ENCODE measurements at regions not wholly inside any gene's neighbourhood (a gene's known extent, or its start where the extent isn't known, plus 50 kb on each side); places are given as distances from the start of the nearest gene placed in this dataset.

DNA sequence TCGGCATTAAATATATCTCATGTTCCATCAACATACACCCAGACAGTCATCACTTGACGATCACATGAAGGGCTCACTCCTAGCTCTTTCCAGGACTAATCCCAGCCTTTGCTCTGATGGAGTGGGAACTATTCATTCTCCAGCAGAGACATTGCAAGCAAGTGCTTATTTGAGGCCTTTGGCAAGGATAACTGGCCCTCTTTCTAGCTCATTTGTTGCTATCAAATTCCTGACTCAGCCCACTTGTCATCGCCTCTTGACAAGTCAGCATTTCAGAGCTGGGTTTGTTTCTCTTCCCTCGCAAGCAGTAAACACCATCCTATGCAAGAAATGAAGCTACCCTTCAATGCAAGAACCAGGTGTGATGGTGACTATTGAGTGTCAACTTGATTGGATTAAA, 1165.7 kb upstream of the AUTS2 start:
- no peak for FAIRE-seq
- no peak for DNase-seq
- intact Hi-C loops (cut with DNase I), result no loop called here
- H3K27me3 ChIP-seq (ENCODE audit: control insufficient read depth, insufficient read depth, low read length), result no peaks in the 10 kb centered on the region
- no peak overlapping the region for H3K9ac ChIP-seq (ENCODE audit: low read length in 3 of 3)
- H3K4me3 ChIP-seq (ENCODE audit: low read length in 3 of 3), result no peak overlapping the region
- TF ChIP-seq, protein P1, sequence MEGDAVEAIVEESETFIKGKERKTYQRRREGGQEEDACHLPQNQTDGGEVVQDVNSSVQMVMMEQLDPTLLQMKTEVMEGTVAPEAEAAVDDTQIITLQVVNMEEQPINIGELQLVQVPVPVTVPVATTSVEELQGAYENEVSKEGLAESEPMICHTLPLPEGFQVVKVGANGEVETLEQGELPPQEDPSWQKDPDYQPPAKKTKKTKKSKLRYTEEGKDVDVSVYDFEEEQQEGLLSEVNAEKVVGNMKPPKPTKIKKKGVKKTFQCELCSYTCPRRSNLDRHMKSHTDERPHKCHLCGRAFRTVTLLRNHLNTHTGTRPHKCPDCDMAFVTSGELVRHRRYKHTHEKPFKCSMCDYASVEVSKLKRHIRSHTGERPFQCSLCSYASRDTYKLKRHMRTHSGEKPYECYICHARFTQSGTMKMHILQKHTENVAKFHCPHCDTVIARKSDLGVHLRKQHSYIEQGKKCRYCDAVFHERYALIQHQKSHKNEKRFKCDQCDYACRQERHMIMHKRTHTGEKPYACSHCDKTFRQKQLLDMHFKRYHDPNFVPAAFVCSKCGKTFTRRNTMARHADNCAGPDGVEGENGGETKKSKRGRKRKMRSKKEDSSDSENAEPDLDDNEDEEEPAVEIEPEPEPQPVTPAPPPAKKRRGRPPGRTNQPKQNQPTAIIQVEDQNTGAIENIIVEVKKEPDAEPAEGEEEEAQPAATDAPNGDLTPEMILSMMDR (IDR thresholded peaks at IDR 0.05; ENCODE audit: borderline replicate concordance, extremely low read depth, insufficient read depth), result no peak
- no peaks in the 10 kb centered on the region for H3K4me1 ChIP-seq (ENCODE audit: control insufficient read depth in 2 of 3, insufficient read depth in 2 of 3, low read depth in 1 of 3, low read length in 3 of 3)
- no peaks in the 10 kb centered on the region for H3K36me3 ChIP-seq (ENCODE audit: control insufficient read depth in 2 of 3, insufficient read depth in 3 of 3, low read length in 3 of 3)
- no peaks in the 10 kb centered on the region for H3K9me3 ChIP-seq (ENCODE audit: control insufficient read depth in 2 of 3, insufficient read depth in 1 of 3, low read length in 3 of 3)
- H3K27ac ChIP-seq (ENCODE audit: low read depth in 2 of 2, low read length in 2 of 2), result no peak overlapping the region

DNA sequence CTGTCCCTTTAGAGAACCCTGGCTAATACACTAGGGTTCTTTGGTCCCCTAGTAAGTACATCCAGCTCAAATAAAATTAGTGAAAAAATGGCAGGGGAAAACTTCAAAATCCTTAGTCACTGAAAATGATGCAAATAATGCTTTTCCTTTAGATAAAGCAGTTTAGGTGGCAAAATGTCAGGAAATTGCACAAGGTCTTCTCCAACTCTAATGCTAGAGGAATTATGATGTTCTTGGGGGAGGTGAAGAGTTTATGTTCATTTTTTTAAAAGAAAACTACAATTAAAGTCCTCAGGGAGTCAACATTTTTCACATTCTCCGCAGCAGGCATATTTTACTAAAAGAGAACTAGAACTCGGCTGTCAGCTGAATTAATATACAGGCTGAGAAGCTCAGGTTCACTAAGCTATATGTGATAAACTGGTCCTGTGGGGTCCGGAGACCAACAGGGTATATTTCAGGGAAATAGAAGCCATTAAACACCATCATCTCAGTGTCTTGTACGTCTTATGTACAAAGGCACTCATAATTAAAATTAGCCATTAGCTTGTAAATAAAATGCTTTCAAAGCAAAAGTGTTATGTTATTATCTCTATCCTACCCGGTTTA, 1164.7 kb upstream of the AUTS2 start:
- no peaks in the 10 kb centered on the region for H3K4me1 ChIP-seq (ENCODE audit: control insufficient read depth in 2 of 3, insufficient read depth in 2 of 3, low read depth in 1 of 3, low read length in 3 of 3)
- H3K27ac ChIP-seq (ENCODE audit: low read depth in 2 of 2, low read length in 2 of 2), result no peak overlapping the region
- no peak overlapping the region for H3K9ac ChIP-seq (ENCODE audit: low read length in 3 of 3)
- H3K9me3 ChIP-seq (ENCODE audit: control insufficient read depth in 2 of 3, insufficient read depth in 1 of 3, low read length in 3 of 3), result no peaks in the 10 kb centered on the region
- intact Hi-C loops (cut with DNase I), result no loop called here
- FAIRE-seq (no peak), DNase-seq (no peak)
- no peaks in the 10 kb centered on the region for H3K27me3 ChIP-seq (ENCODE audit: control insufficient read depth, insufficient read depth, low read length)
- TF ChIP-seq, protein P1 (IDR thresholded peaks at IDR 0.05; ENCODE audit: borderline replicate concordance, extremely low read depth, insufficient read depth), result no peak
- H3K4me3 ChIP-seq (ENCODE audit: low read length in 3 of 3), result no peak overlapping the region
- no peaks in the 10 kb centered on the region for H3K36me3 ChIP-seq (ENCODE audit: control insufficient read depth in 2 of 3, insufficient read depth in 3 of 3, low read length in 3 of 3)

DNA sequence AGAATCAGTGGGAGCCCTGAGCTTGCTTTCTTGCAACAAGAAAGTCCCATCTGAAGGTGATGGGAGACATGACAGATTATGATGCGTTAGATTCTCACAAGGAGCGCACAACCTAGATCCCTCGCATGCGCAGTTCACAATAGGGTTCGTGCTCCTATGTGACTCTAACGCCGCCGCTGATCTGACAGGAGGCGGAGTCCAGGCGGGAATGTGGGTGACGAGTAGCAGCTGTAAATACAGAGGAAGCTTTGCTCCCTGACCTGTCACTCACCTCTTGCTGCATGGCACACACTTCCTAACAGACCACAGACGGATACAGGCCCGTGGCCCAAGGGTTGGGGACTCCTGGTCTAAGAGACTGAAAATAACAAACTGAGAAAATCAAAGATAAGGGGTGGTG, 1163.4 kb upstream of the AUTS2 start:
- Histone ChIP-seq H3K27ac (ENCODE audit: low read depth in 2 of 2, low read length in 2 of 2) (no peak overlapping the region), H3K9ac (ENCODE audit: low read length in 3 of 3) (no peak overlapping the region), H3K36me3 (ENCODE audit: control insufficient read depth in 2 of 3, insufficient read depth in 3 of 3, low read length in 3 of 3) (no peaks in the 10 kb centered on the region), H3K9me3 (ENCODE audit: control insufficient read depth in 2 of 3, insufficient read depth in 1 of 3, low read length in 3 of 3) (no peaks in the 10 kb centered on the region), H3K4me3 (ENCODE audit: low read length in 3 of 3) (no peak overlapping the region), H3K4me1 (ENCODE audit: control insufficient read depth in 2 of 3, insufficient read depth in 2 of 3, low read depth in 1 of 3, low read length in 3 of 3) (no peaks in the 10 kb centered on the region), H3K27me3 (ENCODE audit: control insufficient read depth, insufficient read depth, low read length) (no peaks in the 10 kb centered on the region)
- intact Hi-C loops (cut with DNase I), result no loop called here
- FAIRE-seq, result no peak
- TF ChIP-seq, protein P1 (IDR thresholded peaks at IDR 0.05; ENCODE audit: borderline replicate concordance, extremely low read depth, insufficient read depth), result no peak
- peak in 1 of 5 donors; percentile 66 for DNase-seq

DNA sequence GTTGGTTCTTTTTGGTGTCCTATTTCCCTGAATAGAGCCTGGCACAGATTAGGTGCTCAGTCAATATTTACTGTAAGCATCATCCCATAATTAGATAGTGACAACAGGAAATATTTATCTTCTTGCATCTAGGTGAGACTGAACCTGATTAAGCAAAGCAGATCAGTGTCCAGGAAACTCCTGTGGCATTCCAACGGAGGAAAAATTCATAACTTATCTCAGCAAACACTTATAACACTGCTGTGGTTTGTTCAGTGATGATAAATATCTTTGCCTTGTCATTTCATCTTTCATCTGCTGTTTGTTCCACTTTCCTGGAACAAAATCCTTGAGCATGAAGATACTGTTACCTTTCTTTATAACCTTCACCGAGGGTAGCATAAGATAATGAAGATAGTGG, 1160.3 kb upstream of the AUTS2 start:
- TF ChIP-seq, protein P1 (IDR thresholded peaks at IDR 0.05; ENCODE audit: borderline replicate concordance, extremely low read depth, insufficient read depth), result no peak
- Histone ChIP-seq H3K4me3 (ENCODE audit: low read length in 3 of 3) (no peak overlapping the region), H3K36me3 (ENCODE audit: control insufficient read depth in 2 of 3, insufficient read depth in 3 of 3, low read length in 3 of 3) (no peaks in the 10 kb centered on the region), H3K4me1 (ENCODE audit: control insufficient read depth in 2 of 3, insufficient read depth in 2 of 3, low read depth in 1 of 3, low read length in 3 of 3) (no peaks in the 10 kb centered on the region), H3K9me3 (ENCODE audit: control insufficient read depth in 2 of 3, insufficient read depth in 1 of 3, low read length in 3 of 3) (no peaks in the 10 kb centered on the region), H3K9ac (ENCODE audit: low read length in 3 of 3) (no peak overlapping the region), H3K27ac (ENCODE audit: low read depth in 2 of 2, low read length in 2 of 2) (no peak overlapping the region), H3K27me3 (ENCODE audit: control insufficient read depth, insufficient read depth, low read length) (no peaks in the 10 kb centered on the region)
- DNase-seq (no peak), FAIRE-seq (no peak)
- intact Hi-C loops (cut with DNase I), result no loop called here

Measured in kidney (tissue), 13 donors.